ENCODE measurements at regions not wholly inside any gene's neighbourhood (a gene's known extent, or its start where the extent isn't known, plus 50 kb on each side); places are given as distances from the start of the nearest gene placed in this dataset.

DNA sequence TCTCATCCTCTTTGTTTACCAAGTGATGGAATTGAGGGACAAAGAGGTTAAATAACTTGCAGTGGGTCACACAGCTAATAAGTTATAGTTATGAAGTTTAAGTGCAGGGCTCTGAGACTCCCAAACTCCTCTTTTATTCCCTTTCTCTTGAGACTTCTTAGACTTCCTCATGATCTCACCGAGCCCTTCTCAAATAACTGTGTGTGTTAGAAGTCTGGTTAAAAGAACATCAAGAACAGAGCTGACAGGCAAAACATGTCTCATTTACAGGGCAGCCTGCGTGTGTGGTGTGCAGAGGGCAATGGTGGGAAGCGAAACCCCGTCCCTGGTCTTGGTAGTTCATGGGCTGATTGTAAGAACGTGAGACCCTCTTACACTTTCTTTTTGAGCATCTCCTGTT, 368.0 kb downstream of the SLC4A3 start:
- no peak for DNase-seq (ENCODE audit: low read depth in 1 of 2, low spot score in 1 of 2)

DNA sequence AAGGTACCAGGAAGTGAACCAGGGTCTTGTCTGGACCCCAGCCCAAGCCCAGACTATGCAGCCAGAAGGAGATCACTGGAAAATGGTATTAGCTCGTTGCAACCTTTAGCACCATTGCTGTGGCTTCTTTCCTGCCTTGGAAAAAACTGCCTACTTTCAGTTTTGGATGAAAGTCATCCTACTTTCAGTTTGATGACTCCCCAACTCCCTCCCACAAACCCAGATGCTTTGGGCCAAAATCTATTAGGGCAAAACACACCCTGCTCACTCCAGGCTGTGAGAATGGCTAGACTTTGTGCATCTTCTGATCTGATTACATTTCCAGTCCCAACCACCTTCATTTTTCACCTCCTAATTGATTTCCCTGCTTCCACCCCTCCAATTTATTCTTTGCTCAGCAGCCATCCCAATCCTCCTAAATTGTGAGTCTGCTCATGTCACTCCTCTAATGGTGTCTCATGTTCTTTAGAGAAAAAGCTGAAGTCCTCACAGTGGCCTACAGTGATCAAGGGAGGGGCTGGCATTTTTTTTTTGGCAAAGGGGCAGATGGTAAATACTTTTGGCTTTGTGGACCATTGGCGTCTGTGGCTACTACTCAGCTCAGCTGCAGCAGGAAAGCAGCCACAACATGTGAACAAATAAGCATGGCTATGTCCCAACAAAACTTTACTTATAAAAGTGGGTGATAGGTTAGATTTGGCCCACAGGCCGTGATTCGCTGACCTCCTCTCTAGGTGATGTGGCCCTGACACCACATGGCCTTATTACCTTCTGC, 368.7 kb downstream of the SLC4A3 start:
- DNase-seq (ENCODE audit: low read depth in 1 of 2, low spot score in 1 of 2), result no peak

DNA sequence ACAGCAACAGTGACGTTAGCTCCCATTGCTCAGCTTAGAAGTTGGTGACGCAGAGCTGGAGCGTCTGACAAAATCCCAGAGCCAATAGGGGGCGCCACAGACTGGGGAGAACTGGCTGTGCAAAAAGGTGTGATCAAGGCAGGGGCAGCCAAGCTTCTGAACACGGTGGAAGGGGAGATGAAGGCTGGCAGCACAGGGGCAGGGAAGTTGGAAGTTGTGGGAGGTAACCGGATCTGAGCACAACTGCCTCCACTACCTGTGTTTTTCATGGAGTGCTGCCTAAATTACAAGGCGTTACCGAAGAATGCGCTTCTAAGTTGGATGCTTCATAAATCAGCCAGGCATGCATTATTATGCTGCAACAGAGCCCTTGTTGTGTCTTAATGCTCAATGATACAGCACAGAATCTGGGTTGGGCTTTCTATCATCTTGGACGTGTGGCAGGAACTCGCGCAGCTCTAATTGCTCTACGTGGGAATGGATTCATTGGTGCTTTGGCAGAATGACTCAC, 370.0 kb downstream of the SLC4A3 start:
- DNase-seq (ENCODE audit: low read depth in 1 of 2, low spot score in 1 of 2), result no peak

DNA sequence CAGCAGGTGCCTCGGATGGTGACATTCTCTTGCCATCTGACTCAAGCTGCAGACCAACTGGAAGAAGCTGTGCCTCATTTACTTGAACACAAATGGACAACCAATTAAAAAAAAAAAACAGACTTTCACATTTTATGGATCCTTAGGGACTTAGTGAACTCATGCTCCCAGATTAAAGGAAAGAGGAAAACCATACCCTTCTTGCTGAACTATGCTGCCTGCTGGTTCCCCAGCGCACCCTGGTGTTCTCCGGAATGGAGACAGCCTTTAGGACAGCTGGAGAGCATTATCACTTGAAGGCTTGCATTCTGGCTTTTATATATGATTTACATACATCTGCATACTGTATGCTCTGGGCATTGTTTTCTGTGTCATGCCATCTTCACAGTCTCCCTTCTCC, 370.7 kb downstream of the SLC4A3 start:
- DNase-seq (ENCODE audit: low read depth in 1 of 2, low spot score in 1 of 2), result no peak

DNA sequence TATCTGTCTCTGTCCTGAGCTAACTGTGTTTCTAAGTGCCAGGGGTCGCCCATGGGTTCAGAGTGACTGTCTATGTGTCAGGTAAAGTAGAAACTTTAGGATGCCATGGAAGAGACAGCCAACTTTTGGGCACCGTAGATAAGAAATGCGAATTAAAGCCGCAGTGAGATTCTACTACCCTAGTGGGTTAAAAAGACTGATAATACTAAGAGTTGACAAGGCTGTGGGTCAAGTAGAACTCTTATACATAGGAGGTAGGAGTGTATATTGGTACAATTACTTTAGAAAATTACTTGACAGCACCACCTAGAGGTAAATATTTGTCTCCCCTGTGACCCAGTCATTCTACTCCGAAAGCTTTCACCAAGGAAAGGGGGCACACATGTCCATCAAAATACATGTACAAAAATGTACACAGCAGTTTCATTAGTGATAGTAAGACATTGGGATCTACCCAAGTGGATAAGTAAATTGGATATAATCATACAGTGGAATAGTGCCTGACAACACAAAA, 371.3 kb downstream of the SLC4A3 start:
- DNase-seq (ENCODE audit: low read depth in 1 of 2, low spot score in 1 of 2), result no peak

DNA sequence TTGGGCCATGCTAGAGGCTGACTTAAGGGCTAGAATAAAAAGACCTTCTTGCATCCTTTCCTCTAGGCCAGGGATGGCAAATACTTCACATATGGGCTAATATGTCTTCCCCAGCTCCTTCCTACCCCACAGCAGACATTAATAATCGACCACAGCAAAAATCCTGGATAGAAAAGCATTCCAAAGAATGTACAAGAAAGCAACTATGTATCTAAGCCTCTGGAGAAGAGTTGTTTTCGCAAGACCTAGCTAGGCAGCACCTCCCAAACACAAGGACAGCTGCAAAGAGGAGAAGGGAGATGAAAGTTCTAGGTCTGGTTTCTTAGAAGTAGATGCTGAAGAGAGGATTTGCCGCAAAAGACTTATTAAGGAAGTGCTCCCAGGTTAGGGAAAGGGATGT, 372.6 kb downstream of the SLC4A3 start:
- no peak for DNase-seq (ENCODE audit: low read depth in 1 of 2, low spot score in 1 of 2)

DNA sequence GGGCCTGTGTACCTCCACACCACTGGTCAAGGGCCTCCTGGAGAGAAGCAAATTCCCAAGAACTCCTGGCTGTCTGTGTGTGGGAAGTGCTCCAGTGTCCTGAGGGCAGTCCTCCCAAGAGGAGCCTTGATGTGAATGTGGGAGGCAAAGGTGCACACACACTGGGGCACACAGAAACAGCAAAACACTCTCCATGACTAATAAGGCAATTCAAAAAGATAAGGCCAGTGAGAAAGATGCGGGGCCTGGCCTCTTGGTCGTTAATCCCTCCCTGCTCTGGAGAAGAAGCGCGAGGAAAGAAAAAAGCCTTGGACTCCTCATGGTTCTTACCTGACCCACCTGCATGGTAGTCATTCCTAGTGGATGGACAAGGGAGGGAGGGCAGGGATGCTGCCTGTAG, 373.2 kb downstream of the SLC4A3 start:
- no peak for DNase-seq (ENCODE audit: low read depth in 1 of 2, low spot score in 1 of 2)

DNA sequence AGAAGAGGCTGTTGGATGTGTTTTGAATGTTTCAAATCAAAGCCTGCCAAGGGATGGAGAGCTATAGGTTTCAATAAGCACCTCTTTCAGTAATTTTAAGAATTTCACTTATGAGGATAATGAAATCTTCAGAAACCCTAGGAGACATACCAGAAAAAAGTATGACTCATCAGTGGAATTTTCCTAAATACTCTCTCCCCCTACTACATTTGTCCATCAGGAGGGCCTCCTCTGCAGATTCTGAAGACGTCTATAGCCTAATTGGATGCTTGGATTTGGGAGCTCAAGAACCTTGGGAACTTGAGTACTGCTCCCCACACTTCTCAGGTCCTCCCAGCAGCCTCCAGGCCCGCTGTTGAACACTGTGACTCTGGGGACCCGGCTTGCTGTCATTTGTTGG, 374.3 kb downstream of the SLC4A3 start:
- no peak for DNase-seq (ENCODE audit: low read depth in 1 of 2, low spot score in 1 of 2)

DNA sequence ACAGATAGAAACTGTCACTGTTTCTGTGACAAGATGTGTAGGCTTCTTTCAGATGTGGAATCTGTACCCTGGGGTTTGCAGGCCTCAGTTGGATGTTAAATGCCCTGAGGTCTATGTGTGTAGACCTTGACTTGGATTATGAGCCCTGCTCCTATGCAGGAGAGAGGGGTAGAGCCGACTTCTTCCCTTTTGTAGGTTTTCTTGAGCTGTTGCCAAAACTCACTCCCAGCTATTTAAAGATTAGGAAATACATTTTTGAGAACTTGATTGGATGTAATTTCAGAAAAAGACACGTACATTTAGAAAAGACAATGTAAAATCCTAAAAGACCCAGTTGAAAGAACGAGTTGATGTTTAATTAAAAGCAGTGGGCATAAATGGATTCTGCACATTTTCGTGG, 374.8 kb downstream of the SLC4A3 start:
- no peak for DNase-seq (ENCODE audit: low read depth in 1 of 2, low spot score in 1 of 2)

DNA sequence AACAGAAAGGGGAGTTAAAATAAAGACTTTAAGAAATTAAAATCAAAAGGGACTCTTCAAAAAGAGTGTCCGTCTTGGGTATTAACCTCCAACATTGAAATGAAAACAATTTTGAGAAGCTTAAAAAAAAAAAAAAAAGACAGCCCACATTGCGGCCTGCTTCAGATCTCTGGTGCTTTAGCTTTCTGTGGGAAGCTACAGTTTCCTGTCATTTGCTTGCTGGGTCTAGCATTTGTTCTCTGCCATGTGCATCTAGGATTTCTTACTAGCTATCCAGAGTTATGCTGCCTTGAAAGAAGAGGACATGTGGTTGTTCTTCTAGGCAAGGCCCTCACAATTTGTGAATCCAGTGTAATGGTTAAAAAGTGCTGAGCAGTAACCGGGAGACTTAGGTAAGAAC, 375.3 kb downstream of the SLC4A3 start:
- DNase-seq (ENCODE audit: low read depth in 1 of 2, low spot score in 1 of 2), result no peak

DNA sequence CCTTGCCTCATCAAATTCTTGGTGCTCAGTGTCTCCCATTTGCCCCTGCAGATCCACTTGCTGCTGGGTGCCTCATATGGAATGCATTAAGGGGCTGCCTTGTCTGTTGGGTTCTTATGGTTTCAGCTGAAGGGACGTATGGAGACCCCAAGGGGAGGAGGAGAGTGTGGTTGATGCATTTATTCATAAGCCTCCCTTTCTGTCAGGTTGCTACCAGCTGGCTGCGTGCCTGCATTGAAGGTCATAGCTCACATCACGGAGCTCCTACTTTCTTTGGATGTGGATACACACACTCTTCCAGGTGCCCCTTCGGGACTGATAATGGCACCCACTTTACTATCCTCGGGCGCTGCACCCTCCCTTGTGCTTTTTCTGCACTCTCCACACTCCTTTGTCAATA, 377.9 kb downstream of the SLC4A3 start:
- no peak for DNase-seq (ENCODE audit: low read depth in 1 of 2, low spot score in 1 of 2)

DNA sequence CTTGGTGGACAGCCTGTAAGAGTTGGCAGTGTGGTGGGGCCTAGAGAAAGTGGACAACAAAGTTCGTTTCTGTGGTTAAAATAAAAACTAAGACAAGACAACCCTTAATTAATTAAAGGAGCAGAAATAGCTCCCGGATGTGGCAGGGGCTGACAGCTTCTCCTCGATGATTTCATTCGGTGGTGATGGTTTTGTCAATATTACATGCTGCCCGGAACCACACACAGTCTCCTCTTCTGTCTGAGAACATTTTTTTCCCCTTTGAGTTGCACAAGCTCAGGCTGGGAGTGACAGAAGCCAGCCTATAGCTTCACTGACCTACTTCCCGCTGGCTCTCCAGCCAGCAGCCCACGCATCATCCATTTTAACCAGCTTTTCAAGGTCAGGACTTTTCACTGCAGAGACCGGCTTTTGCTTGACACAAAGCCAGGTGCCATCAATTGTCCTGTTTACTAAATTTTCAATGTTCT, 378.8 kb downstream of the SLC4A3 start:
- no peak for DNase-seq (ENCODE audit: low read depth in 1 of 2, low spot score in 1 of 2)

DNA sequence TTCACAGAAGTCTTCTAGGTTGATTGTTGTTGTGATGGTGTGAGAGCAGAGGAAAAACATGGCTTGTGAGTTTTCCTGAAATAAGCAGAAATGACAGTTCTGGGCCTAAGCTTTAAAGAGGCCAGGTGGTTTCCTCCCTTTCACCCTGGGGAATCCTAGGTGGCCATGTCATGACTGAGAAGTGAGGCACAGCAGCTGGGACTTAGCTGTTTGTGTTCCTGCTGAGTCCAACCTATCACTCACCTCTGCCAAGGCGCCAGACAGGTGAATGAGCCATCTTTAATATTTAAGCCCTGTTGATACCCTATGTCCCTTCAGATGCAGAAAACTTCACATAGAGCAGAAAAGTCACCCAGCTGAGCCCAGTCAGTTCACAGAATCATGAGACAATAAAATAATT, 384.4 kb downstream of the SLC4A3 start:
- DNase-seq (ENCODE audit: low read depth in 1 of 2, low spot score in 1 of 2), result no peak

DNA sequence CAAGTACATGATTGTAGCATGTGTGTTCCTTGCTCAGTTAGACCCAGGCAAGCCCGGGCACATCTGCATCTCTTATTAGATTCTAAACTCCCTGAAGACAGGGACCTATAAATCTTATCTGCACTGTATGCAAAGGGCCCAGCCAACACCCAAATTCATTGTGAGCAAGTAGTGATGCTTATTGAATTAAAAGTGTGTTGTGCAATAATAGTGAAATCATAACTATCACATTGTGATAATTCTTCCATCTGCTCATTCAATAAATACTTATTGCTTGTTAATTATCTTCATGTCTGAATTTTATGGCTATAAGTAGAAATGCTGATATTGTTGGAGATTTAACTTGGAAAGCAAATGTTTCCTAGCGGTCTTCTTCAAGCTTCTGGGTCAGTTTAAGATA, 387.5 kb downstream of the SLC4A3 start:
- DNase-seq (ENCODE audit: low read depth in 1 of 2, low spot score in 1 of 2), result no peak

DNA sequence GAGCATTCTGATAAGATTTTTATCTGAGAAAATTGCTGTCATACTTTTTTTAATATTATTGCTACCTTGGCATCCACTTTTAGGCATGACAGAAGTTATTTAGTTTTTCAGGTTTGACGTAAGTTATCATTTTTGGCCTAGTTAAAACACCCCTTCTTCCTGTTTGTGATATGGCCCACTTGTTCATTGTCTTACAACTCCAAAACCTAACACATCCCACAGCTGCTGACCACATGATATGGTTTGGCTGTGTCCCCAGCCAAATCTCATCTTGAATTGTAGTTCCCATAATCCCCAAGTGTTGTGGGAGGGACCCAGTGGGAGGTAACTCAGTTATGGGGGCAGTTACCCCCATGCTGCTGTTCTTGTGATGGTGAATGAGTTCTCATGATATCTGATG, 388.1 kb downstream of the SLC4A3 start:
- no peak for DNase-seq (ENCODE audit: low read depth in 1 of 2, low spot score in 1 of 2)

DNA sequence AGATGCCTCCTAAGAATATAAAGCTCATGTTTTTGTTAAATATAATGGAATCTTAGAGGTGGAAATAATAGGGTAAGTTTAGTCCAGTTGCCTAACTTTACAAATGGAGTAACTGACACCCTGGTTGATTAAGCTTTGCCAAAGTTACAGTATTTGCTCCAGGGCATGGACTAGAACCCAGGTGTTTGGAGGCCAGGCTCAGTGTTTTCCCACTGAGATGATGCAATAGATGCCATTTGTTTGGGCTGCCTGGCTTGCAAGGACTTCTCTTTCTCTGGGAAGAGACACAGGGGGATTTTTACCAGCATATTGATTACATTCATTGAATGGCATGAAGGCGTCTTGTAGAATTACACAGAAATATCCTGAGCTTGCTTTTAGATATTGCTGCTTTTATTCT, 397.8 kb downstream of the SLC4A3 start:
- DNase-seq (ENCODE audit: low read depth in 1 of 2, low spot score in 1 of 2), result no peak

DNA sequence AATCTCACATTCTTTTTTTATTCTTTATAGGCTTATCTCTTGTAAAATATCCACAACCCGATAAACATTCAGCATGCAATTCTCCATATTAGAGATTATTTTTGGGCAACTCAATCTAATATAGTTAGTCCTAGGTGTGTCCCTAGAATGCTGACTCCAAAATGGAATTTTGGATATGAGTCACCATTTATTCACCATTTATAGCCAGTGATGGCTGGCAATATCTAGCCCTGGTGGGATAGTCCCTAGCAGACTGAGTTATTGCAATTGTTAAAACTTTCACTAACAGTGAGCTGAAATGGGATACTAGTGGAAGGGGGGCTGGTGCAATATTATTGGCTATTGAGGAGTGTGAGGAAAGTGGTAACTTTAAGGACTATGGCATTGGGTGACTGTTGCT, 401.6 kb downstream of the SLC4A3 start:
- no peak for DNase-seq (ENCODE audit: low read depth in 1 of 2, low spot score in 1 of 2)

DNA sequence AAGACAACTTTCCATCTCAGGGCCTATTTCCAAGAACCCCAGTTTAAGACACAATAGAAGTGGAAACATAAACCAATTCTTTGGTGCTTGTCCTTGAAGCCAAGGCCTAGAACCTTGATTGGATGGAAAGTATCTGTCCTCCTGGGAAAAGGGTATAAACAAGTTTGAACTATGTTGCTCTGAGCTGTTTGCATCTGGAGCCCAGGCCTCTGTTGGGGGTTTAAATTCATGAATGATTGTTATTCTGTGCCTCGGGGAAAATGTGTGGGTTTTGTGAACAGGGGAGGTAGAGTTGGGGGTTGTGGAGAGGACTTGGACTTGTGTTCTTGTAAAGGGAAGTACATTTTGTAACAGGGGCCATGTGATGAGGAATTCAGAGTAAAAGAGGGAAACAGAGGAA, 406.1 kb downstream of the SLC4A3 start:
- no peak for DNase-seq (ENCODE audit: low read depth in 1 of 2, low spot score in 1 of 2)

DNA sequence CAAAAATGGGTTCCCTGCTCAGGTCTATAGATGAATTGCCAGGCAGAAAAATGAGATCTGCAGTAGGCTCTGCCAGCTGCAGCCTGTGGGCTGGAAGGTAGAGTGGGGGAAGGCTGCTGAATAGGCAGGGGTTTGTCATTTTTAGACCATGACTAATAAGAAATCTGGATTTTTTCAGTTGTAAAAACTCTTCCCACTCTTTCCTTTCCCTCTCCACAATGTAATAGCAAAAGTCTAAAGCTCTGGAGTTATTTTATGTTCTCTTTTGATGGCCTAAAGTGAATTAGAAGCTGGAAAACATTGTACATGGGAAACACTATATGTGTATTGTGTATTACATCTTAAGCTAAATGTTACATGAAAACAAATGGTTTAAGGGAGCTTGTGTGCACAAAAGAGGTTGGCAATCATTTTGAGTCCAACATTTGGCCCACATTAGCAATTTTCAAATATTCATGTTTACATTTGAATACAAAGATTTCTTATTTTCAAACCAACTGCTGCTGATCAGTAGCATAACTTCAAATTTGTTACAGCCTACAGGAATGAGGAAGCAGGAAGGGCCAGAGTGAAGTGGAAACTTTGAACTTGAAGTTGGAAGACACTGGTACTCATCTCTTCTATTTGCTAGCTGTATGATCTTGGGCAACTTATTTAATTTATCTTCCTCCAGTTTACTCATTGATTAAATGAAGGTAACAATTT, 407.1 kb downstream of the SLC4A3 start:
- no peak for DNase-seq (ENCODE audit: low read depth in 1 of 2, low spot score in 1 of 2)

DNA sequence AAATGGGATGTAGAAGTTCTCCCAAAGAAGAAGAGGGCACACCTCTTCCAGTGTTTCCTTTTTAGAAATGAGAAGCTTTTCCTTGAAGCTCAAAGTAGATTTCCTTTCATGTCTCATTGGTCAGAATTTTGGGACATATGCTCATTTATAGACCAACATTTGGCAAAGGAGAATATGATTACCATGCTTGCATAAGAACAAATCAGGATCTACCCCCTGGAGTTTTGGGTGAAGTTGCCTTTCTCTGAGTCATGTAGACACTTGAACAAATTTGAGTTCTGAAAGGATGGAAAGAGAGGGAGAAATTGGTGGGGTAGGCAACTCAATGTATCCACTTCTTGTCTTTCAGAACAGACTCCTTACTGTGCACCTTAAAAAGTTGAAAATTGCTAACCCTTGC, 409.0 kb downstream of the SLC4A3 start:
- DNase-seq (ENCODE audit: low read depth in 1 of 2, low spot score in 1 of 2), result no peak

DNA sequence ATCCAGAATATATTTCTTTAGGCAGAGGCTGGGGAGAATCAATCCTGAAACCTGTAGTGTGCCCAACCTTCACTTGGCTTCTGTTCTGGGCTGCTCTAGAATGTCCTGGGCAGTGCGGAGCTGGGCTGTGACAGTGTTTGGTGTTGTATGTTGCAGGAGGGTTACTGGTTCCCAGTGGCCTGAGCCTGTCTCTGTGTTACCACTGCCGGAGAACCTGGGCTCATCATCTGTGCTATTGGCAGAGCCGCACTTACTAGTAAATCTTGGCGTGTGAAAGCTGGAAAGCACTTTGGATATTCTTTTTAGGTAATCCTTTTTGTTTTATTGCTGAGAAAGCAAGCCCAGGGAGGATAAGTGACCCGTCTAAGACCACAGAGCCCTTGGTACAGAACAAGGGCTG, 412.9 kb downstream of the SLC4A3 start:
- DNase-seq (ENCODE audit: low read depth in 1 of 2, low spot score in 1 of 2), result no peak

DNA sequence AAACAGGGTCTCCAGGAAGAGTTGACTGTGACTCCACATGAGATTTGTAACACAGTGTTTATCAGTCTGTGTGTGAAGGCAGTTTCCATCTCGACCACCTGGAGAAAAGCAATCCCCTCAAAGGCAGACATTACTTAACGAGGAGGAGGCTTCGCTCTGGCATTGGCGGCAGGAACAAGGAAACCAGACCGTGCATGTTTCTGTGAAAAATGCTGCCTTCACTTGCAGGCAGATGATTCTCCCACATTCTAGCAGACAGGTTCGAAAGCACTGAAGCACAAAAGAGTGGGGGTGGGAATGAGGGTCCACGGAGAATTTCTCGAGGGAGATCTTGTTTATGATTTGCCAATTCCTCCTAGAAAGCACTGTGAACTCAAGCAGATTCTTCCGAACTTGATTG, 414.0 kb downstream of the SLC4A3 start:
- DNase-seq (ENCODE audit: low read depth in 1 of 2, low spot score in 1 of 2), result no peak

Data from activated CD4-positive, alpha-beta T cell treated with anti-CD3 and anti-CD28 coated beads, Interleukin-2, amount 50 U/mL, for 24 hours (primary cell).